GM21423 (cell line): ENCODE measurements at regions not wholly inside any gene's neighbourhood (a gene's known extent, or its start where the extent isn't known, plus 50 kb on each side); places are given as distances from the start of the nearest gene placed in this dataset.
A peak's percentile ranks its signal among the peaks of the same experiment; 100 is the strongest.

ENCODE experiments used
- ATAC-seq: cut with Tn5 transposase; IDR thresholded peaks from one replicate; pipeline ENCODE4 v1.9.1; 2021; ENCODE audit warnings: mild to moderate bottlenecking, moderate library complexity; ENCODE audit not compliant: unreplicated experiment

GRCh38 chr3:180330440-180330839, 271.5 kb upstream of the TTC14 start:
- no peak for ATAC-seq

DNA sequence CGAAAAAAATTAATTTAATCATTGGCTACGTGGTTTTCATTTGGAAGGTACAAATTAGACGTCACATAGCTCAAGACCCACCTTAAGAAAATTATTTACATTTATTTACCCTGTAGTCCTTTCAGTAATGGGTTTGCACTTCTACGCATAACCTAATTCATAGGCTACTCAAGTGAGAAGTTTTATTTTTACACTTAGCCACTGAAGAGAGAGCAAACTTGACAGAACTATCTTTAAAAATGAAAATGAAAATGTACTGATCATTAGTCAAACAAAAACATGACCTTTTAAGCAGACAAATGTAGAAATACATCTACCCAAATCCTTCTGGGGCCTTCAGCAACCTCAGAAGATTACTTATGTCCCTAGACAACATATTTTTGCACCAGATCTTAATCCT, 269.4 kb upstream of the TTC14 start:
- peak; percentile 43 for ATAC-seq

DNA sequence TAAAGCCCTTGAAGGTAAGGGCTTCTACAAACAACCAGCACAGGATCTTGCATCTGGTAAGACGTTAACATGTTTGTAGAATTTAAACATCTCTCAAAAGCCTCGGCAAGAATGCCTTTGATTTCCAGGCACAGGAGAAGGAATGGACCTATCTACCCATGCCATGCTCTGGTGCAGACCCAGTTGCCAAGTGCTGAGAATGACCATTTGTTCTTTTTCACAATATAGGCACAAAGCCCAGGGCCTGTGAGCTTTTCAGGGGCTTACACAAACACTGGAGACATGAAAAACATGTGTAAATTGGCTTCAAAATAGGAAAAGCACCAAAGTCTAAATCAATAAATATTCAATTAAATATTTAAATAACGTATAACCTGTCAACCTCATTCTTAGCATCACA, 266.9 kb upstream of the TTC14 start:
- ATAC-seq = no peak

- no peak for ATAC-seq
Observed at GRCh38 chr3:180340395-180340794, 261.6 kb upstream of the TTC14 start.

DNA sequence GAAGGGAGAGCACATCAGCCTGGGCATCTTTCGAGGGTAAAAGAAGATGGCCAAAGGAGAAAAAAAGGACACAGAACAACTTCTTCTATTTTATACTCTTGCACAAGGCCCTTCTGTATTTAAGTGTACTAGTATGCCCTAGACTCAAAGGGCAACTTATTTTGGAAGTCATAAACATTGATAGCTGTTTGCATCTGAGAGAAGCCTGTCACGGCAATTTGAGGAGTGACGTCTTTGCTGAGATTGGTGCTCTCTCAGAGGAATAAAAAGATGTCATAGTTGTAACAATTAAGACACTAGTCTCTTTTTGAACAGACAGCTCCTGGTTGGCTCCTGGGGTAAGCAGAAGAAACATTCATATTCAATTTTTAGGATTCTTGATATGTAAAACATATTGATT, 260.4 kb upstream of the TTC14 start:
- ATAC-seq = no peak

- ATAC-seq = no peak
Observed at GRCh38 chr3:180351601-180352000, 250.4 kb upstream of the TTC14 start.

DNA sequence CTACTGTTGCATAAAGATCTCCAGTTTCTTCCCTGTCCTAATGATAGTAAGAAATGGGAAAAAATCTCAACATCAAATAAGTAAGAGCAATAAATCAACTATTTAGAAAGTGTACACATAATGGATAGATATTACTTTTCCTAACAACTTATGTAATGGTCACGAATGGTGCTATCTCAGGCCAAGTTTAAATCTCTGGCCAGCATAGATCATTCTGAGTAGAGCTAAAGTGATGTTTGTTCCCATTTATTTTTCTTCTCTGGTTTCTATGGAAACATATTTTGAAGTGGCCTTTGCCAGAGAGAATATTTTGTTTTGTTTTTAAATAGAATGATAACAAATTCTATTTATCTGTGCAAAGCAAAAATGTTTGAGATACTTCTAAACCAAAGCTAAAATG, 249.7 kb upstream of the TTC14 start:
- no peak for ATAC-seq

DNA sequence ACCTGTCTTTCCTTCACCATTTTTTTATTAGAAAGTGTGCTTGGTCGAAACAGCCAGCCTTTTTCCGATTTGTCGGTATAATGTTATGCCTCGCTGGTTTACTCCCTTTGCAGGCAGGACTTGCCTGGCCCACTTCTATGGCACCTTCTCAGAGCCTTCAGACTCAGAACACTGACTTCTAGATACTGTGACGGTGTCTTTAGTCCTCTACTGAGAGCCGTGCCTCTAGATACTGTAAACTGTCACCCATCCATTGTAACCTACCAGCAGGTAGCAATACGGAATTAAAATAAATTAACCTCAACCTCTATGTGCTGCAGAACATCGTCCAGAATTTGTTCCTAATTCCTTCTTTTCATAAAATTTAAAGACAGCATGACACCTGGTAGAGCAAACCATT, 247.7 kb upstream of the TTC14 start:
- no peak for ATAC-seq

DNA sequence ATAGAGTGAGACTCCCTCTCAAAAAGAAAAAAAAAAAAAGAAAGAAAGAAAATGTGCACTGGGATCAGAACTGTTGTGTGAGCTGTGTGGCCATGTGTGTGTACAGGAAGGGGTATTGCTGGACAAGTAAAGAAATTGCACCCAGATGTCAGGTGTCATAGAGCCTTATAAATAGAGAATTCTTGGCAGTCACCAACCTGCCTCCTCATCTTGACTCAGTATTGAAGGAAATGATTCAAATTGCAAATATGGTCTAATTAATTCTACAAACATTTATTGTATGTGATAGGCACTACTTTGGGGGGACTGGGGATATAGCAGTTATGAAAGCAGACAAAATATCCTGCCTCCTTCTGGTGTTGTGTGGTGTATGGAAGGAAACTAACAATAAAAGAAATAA, 243.8 kb upstream of the TTC14 start:
- ATAC-seq = no peak

DNA sequence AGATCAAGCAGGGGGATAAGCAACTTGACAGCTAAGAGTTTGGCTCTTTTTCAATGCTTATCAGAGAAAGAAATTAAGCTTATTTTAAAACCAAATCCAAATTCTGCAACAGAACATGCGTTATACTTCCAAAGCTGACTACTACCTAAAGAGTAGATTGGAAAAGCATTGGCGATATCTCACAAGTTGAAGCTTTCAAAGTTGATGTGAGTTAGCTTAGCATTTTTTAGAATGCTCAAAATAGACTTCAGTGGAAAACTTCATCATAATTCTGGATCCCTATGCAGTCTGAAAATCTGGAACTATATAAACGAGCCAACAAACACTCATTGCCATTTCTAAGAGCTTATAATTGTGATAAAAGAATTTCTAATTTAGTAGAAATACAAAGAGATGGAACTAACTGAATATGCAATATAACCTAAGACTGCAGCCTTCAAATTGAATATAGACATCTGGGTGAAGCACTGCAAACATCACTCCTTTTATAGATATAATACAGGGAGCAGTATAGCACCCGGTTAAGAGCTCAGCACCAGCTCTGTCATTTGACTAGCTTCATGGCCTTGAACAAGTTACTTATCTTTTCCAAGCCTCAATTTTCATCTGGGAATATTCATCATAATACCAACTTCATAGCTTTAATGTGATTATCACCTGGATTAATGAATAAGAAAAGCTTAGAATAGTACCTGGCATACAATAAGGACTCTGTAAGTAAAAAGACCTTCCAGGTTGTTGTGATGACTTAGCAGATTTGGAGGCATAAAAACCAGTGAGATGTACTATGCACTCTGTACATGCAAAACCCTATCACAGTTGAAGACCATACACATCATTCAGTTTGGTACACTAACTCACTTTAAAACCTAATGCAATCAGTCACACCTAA, 242.7 kb upstream of the TTC14 start:
- no peak for ATAC-seq

- no peak for ATAC-seq
Observed at GRCh38 chr3:180359953-180360279, 242.0 kb upstream of the TTC14 start.

GRCh38 chr3:180362081-180362480, 239.9 kb upstream of the TTC14 start:
- ATAC-seq = no peak

- ATAC-seq = no peak
Observed at GRCh38 chr3:180375831-180376230, 226.1 kb upstream of the TTC14 start.

GRCh38 chr3:180378496-180378895, 223.5 kb upstream of the TTC14 start:
- no peak for ATAC-seq

DNA sequence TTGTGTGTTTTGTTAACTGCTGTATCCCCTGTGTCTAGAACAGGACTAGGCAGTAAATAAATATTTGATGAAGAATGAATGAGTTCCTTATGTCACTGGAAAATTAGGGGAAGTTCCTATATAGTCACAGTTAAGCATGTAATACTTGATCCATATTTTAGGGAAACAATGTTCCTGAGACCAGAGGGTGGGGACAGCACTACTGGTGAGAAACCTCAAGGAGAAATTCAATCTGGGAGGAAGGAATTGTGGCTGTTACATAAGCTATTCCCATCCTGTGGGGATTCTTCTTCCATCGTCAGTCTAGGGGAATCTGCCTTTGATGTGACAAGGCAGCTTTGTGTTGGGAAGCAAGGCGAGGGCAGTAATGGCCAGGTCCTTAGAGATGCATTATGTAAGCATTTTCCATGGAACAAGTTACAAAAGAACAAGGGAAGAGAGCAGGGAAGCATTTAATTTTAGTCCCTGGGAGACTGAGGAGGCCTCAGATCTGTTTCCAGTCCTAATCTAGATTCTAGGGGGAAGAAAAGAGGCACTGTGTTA, 219.3 kb upstream of the TTC14 start:
- ATAC-seq = no peak

DNA sequence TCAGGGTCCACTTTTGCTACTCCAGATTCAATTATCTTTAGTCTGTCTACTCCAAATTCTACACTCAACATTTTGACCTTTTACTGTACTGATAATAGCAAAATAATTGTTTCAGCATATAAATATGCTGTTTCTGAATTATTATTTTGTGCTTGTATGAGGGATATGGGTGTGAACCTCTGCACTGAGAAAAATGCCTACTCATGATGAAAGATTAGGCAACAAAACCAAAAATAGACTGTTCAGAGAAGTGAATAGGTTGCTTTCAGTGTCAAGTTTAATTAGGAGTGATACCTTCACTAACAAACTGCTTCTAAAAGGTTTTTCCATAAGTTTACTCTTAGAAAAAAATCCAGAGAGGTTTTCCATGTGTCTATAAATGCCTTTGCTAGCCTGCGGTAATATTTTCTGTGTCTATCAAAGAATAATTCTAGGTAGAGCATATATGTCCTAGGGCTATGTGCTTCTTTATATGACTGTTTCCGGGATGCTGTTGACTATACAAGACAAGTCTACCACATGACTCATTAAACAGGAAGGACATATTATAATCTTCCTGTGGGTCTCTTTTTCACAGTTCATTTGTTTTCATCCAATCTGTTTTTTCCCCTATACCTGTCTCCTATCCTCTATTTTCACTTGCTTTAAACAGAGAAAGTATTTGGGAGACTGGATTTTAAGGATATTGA, 218.5 kb upstream of the TTC14 start:
- no peak for ATAC-seq

- no peak for ATAC-seq
Observed at GRCh38 chr3:180390313-180390712, 211.7 kb upstream of the TTC14 start.

DNA sequence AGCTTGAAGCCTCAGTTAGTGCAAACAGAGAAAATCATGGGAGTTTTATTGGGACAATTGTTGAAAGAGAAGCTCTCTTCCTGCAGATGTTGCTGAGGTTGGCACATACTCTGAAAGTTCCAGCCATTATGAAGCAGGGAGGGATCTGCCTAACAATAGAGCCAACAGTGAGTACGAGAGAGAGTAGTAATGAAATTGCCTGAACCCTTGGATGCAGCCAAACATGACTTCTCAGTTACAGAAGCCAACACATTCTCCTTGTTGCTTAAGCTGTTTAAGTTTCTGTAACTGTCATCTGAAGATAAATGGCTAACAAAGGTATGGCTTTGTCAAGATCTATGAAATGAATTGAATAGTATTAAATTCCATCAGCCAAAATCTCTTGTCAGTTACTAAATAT, 211.0 kb upstream of the TTC14 start:
- no peak for ATAC-seq

DNA sequence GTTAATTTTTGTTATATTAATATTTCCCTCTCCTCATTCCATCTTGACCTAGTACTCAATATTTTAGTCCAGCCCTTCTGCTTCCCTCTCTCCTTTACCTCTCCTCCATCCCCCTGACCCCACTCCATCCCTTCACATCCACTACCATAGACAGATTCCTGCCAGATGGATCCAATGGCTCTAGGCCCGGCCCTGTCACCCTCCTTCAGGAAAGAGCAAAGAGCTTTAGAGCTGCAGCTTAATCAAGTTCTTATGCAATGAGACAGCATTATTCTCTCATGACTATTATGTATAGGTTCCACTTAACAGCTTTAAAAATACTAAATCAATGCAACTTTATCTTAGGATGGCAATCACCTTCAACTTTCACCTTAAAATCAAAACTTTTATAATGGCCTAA, 200.7 kb upstream of the TTC14 start:
- ATAC-seq = no peak

DNA sequence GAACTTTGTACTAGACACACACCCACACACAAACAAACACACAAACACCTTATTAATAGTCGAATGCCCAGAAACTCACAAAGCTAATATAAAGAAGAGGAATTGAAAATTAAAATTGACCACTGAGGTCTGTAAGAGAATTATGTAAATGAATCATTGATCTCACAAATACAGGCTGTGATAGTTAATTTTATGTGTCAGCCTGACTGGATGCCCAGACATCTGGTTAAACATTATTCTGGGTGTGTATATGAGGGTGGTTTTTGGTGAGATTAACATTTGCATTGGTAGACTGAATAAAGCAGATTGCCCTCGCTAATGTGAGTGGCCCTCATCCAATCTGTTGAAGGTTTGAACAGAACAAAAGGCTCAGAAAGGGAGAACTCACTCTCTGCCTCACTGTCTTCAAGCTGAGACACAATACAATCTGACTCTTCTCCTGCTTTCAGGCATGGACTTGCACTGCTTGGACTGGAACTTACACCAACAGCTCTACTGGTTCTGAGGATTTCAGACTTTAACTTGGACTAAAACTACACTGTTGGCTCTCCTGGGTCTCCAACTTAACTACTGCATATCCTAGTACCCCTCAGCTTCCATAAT, 199.4 kb upstream of the TTC14 start:
- ATAC-seq = peak; percentile 80

GRCh38 chr3:180403156-180403555, 198.8 kb upstream of the TTC14 start:
- no peak for ATAC-seq

GRCh38 chr3:180408654-180409053, 193.3 kb upstream of the TTC14 start:
- ATAC-seq = no peak
